GM21737 (cell line): ENCODE measurements at regions not wholly inside any gene's neighbourhood (a gene's known extent, or its start where the extent isn't known, plus 50 kb on each side); places are given as distances from the start of the nearest gene placed in this dataset.

Experiments
- ATAC-seq: cut with Tn5 transposase; IDR thresholded peaks from one replicate; pipeline ENCODE4 v1.9.1; 2021; ENCODE audit warnings: mild to moderate bottlenecking, moderate library complexity; ENCODE audit not compliant: unreplicated experiment

- ATAC-seq, result no peak
Observed at GRCh38 chr20:6576726-6577125, 190.8 kb upstream of the BMP2 start.

GRCh38 chr20:6575912-6576401, 191.5 kb upstream of the BMP2 start:
- ATAC-seq, result no peak

- no peak for ATAC-seq
Observed at GRCh38 chr20:6566821-6567220, 200.7 kb upstream of the BMP2 start.

GRCh38 chr20:6562111-6562510, 205.4 kb upstream of the BMP2 start:
- ATAC-seq, result no peak

GRCh38 chr20:6560978-6561377, 206.5 kb upstream of the BMP2 start:
- ATAC-seq, result no peak

- no peak for ATAC-seq
Observed at GRCh38 chr20:6559791-6560190, 207.7 kb upstream of the BMP2 start.

- no peak for ATAC-seq
Observed at GRCh38 chr20:6558341-6558740, 209.1 kb upstream of the BMP2 start.

- ATAC-seq, result no peak
Observed at GRCh38 chr20:6533761-6534479, 233.6 kb upstream of the BMP2 start.

- no peak for ATAC-seq
Observed at GRCh38 chr20:6533351-6533750, 234.1 kb upstream of the BMP2 start.

- no peak for ATAC-seq
Observed at GRCh38 chr20:6530779-6531315, 236.6 kb upstream of the BMP2 start.

GRCh38 chr20:6530254-6530653, 237.2 kb upstream of the BMP2 start:
- no peak for ATAC-seq

- ATAC-seq, result no peak
Observed at GRCh38 chr20:6525447-6526303, 241.8 kb upstream of the BMP2 start.

- ATAC-seq, result no peak
Observed at GRCh38 chr20:6524305-6524704, 243.2 kb upstream of the BMP2 start.

- ATAC-seq, result no peak
Observed at GRCh38 chr20:6519556-6519955, 247.9 kb upstream of the BMP2 start.

GRCh38 chr20:6515261-6515660, 252.2 kb upstream of the BMP2 start:
- no peak for ATAC-seq

GRCh38 chr20:6513599-6513998, 253.9 kb upstream of the BMP2 start:
- ATAC-seq, result no peak

- ATAC-seq, result no peak
Observed at GRCh38 chr20:6509374-6509773, 258.1 kb upstream of the BMP2 start.

GRCh38 chr20:6506906-6507305, 260.6 kb upstream of the BMP2 start:
- ATAC-seq, result no peak

- ATAC-seq, result no peak
Observed at GRCh38 chr20:6504826-6505225, 262.7 kb upstream of the BMP2 start.

- no peak for ATAC-seq
Observed at GRCh38 chr20:6504179-6504578, 263.3 kb upstream of the BMP2 start.

- no peak for ATAC-seq
Observed at GRCh38 chr20:6502999-6503398, 264.5 kb upstream of the BMP2 start.

- no peak for ATAC-seq
Observed at GRCh38 chr20:6502219-6502618, 265.3 kb upstream of the BMP2 start.
